ENCODE measurements at regions not wholly inside any gene's neighbourhood (a gene's known extent, or its start where the extent isn't known, plus 50 kb on each side); places are given as distances from the start of the nearest gene placed in this dataset.

DNA sequence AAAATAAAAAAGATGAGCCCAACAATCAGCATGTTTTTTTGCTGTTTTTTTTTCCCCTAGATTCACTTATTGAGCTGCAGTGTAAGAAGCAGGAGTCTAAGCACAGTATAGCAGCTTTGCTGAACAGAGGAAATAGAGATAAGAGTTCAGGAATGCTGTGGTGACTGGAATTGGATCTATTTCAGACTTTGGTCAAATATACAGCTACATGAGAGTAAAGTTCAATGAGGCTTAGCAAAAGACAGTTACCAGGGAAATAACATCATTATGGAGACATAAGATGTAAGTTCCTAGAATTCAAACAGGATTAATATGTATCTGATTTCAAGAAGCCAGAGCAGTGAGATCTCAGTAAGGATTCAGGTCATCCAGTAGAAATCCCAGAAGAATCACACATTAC lies 613.0 kb downstream of the RPS29 start:
- ChIA-PET CTCF (no interaction called here), POLR2A (interaction anchor here (0.8 kb wide), 1 partner anchor 10 kb away, joined by 3 read pairs; no protein-coding TSS in a partner anchor)
- no peak for DNase-seq (ENCODE audit: extremely low spot score)
- TF ChIP-seq HDGF (IDR thresholded peaks at IDR 0.05; ENCODE audit: borderline replicate concordance), result no peak
- TF ChIP-seq FOXA1 (IDR thresholded peaks at IDR 0.05), result no peak
- TF ChIP-seq CTBP1 (IDR thresholded peaks at IDR 0.05; ENCODE audit: borderline replicate concordance), result no peak
- TF ChIP-seq BHLHE40 (IDR thresholded peaks at IDR 0.05; ENCODE audit: borderline replicate concordance), result no peak
- no peak for TF ChIP-seq ZNF384 (IDR thresholded peaks at IDR 0.05)
- no peak for TF ChIP-seq TARDBP (IDR thresholded peaks at IDR 0.05)
- no peak for TF ChIP-seq L3MBTL2 (conservative IDR thresholded peaks at IDR 0.05)
- TF ChIP-seq LEF1 (IDR thresholded peaks at IDR 0.05; ENCODE audit: borderline replicate concordance), result no peak
- no peak for TF ChIP-seq SP1 (IDR thresholded peaks at IDR 0.05)

- ChIA-PET POLR2A (no interaction called here), CTCF (no interaction called here)
- DNase-seq (ENCODE audit: extremely low spot score), result no peak
- TF ChIP-seq SP1 (IDR thresholded peaks at IDR 0.05) (no peak), ARNT (IDR thresholded peaks at IDR 0.05) (no peak), PKNOX1 (IDR thresholded peaks at IDR 0.05) (no peak), L3MBTL2 (conservative IDR thresholded peaks at IDR 0.05) (no peak)
Observed at GRCh38 chr14:48970943-48971342, 615.2 kb downstream of the RPS29 start.

DNA sequence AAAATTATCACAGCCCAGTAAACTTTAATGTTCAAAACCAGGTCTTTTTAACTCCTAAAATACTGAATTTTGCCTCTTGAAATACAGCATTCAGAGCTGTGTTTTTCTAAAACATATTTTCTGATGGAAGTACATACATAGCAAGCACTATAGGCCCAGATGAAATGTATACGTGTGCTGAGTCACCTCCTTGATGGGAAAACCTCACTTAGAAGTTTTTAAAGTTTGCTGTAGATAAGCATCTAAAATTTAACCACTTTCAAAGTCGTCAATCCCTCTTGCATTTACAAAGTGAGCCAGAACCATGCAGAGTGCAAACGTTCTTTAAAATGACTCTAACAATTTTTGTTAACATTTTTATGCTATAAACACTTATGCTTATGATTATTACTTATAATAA lies 618.8 kb downstream of the RPS29 start:
- no peak for DNase-seq (ENCODE audit: extremely low spot score)
- ChIA-PET CTCF (no interaction called here), POLR2A (no interaction called here)
- TF ChIP-seq SUZ12 (IDR thresholded peaks at IDR 0.05) (no peak), ELF4 (IDR thresholded peaks at IDR 0.05) (no peak), PKNOX1 (IDR thresholded peaks at IDR 0.05) (no peak), CTBP1 (IDR thresholded peaks at IDR 0.05; ENCODE audit: borderline replicate concordance) (no peak), LEF1 (IDR thresholded peaks at IDR 0.05; ENCODE audit: borderline replicate concordance) (no peak), NFRKB (IDR thresholded peaks at IDR 0.05) (no peak), SP1 (IDR thresholded peaks at IDR 0.05) (no peak), FOXM1 (IDR thresholded peaks at IDR 0.05; ENCODE audit: borderline replicate concordance) (no peak), ZNF384 (IDR thresholded peaks at IDR 0.05) (no peak), L3MBTL2 (conservative IDR thresholded peaks at IDR 0.05) (no peak), ARNT (IDR thresholded peaks at IDR 0.05) (no peak), BHLHE40 (IDR thresholded peaks at IDR 0.05; ENCODE audit: borderline replicate concordance) (no peak), FOXA1 (IDR thresholded peaks at IDR 0.05) (no peak)

- ChIA-PET CTCF (no interaction called here), POLR2A (no interaction called here)
Observed at GRCh38 chr14:48963231-48963790, 622.9 kb downstream of the RPS29 start.

GRCh38 chr14:48957486-48957885 lies 628.7 kb downstream of the RPS29 start:
- ChIA-PET POLR2A (no interaction called here), CTCF (no interaction called here)
- TF ChIP-seq TARDBP (IDR thresholded peaks at IDR 0.05) (no peak), FOXA1 (IDR thresholded peaks at IDR 0.05) (no peak), L3MBTL2 (conservative IDR thresholded peaks at IDR 0.05) (no peak), ELF4 (IDR thresholded peaks at IDR 0.05) (no peak), ZNF384 (IDR thresholded peaks at IDR 0.05) (no peak)
- DNase-seq (ENCODE audit: extremely low spot score), result no peak

More at GRCh38 chr14:48963231-48963790, 622.9 kb downstream of the RPS29 start:
- no peak for TF ChIP-seq SUZ12 (IDR thresholded peaks at IDR 0.05)
- no peak for TF ChIP-seq BHLHE40 (IDR thresholded peaks at IDR 0.05; ENCODE audit: borderline replicate concordance)
- TF ChIP-seq TARDBP (IDR thresholded peaks at IDR 0.05), result no peak
- no peak for TF ChIP-seq LEF1 (IDR thresholded peaks at IDR 0.05; ENCODE audit: borderline replicate concordance)
- no peak for DNase-seq (ENCODE audit: extremely low spot score)

GRCh38 chr14:48955857-48956256 lies 630.3 kb downstream of the RPS29 start:
- no peak for DNase-seq (ENCODE audit: extremely low spot score)
- ChIA-PET CTCF (no interaction called here), POLR2A (no interaction called here)
- TF ChIP-seq ELF4 (IDR thresholded peaks at IDR 0.05) (no peak), CTBP1 (IDR thresholded peaks at IDR 0.05; ENCODE audit: borderline replicate concordance) (no peak), FOXM1 (IDR thresholded peaks at IDR 0.05; ENCODE audit: borderline replicate concordance) (no peak), TARDBP (IDR thresholded peaks at IDR 0.05) (no peak), SP1 (IDR thresholded peaks at IDR 0.05) (no peak), LEF1 (IDR thresholded peaks at IDR 0.05; ENCODE audit: borderline replicate concordance) (no peak), PKNOX1 (IDR thresholded peaks at IDR 0.05) (no peak), FOXA1 (IDR thresholded peaks at IDR 0.05) (no peak), NFRKB (IDR thresholded peaks at IDR 0.05) (no peak), BHLHE40 (IDR thresholded peaks at IDR 0.05; ENCODE audit: borderline replicate concordance) (no peak)

- CTCF ChIA-PET, result no interaction called here
- TF ChIP-seq FOXM1 (IDR thresholded peaks at IDR 0.05; ENCODE audit: borderline replicate concordance) (no peak), HDGF (IDR thresholded peaks at IDR 0.05; ENCODE audit: borderline replicate concordance) (no peak), FOXK2 (IDR thresholded peaks at IDR 0.05) (no peak), PKNOX1 (IDR thresholded peaks at IDR 0.05) (no peak), SP1 (IDR thresholded peaks at IDR 0.05) (no peak), ARNT (IDR thresholded peaks at IDR 0.05) (no peak), BHLHE40 (IDR thresholded peaks at IDR 0.05; ENCODE audit: borderline replicate concordance) (no peak), ELF4 (IDR thresholded peaks at IDR 0.05) (no peak), FOXA1 (IDR thresholded peaks at IDR 0.05) (no peak), LEF1 (IDR thresholded peaks at IDR 0.05; ENCODE audit: borderline replicate concordance) (no peak), L3MBTL2 (conservative IDR thresholded peaks at IDR 0.05) (no peak), TARDBP (IDR thresholded peaks at IDR 0.05) (no peak), ZNF384 (IDR thresholded peaks at IDR 0.05) (no peak), SUZ12 (IDR thresholded peaks at IDR 0.05) (no peak), CTBP1 (IDR thresholded peaks at IDR 0.05; ENCODE audit: borderline replicate concordance) (no peak), NFRKB (IDR thresholded peaks at IDR 0.05) (no peak)
- POLR2A ChIA-PET, result no interaction called here
- no peak for DNase-seq (ENCODE audit: extremely low spot score)
Observed at GRCh38 chr14:48954446-48954845, 631.7 kb downstream of the RPS29 start.

Measured in HEK293T (cell line).